ENCODE measurements at regions not wholly inside any gene's neighbourhood (a gene's known extent, or its start where the extent isn't known, plus 50 kb on each side); places are given as distances from the start of the nearest gene placed in this dataset.
"Not testable (repeated sequence)": the region's sequence is repeated elsewhere in the genome, so short reads cannot be mapped to it uniquely, and the experiment has no call there.

GRCh38 chr20:58033026-58033536 lies 195.4 kb downstream of the ANKRD60 start:
- no peak for FAIRE-seq

DNA sequence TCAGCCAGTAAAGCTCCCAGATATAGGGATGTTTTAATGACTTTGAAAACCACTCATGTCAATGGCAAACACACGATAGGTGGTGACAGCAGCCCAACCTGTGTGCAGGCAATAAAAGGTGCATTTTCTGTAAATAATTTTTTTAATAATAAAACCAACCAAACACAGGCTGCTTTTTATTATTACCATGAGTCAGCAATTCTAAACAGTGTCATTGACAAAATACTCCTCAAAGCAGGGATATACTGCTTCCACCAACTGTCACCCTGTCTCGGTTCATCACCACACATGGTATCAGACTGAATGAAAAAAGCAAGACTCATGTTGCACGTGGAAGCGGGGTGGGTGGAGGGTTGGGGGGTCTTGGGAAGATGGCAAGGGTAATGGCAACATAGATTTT lies 195.9 kb downstream of the ANKRD60 start:
- FAIRE-seq, result no peak

DNA sequence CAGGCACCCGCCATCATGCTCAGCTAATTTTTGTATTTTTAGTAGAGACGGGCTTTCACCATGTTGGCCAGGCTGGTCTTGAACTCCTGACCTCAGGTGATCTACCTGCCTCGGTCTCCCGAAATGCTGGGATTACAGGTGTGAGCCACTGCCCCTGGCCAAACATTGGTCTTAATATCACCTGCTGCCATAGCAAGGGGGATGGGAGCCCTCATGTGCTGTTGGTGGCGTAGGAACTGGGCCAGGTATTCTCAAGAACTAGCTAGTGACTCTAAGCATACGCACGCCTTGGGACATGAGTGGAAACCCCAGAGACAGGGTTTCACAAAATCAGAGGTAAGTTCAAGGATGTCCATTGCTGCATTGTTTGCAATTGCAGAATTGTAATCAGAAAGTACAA lies 197.1 kb downstream of the ANKRD60 start:
- FAIRE-seq, result not testable (repeated sequence)

- no peak for FAIRE-seq
Measured at GRCh38 chr20:58028123-58028522, 200.3 kb downstream of the ANKRD60 start.

GRCh38 chr20:58026361-58026760 lies 202.1 kb downstream of the ANKRD60 start:
- no peak for FAIRE-seq

DNA sequence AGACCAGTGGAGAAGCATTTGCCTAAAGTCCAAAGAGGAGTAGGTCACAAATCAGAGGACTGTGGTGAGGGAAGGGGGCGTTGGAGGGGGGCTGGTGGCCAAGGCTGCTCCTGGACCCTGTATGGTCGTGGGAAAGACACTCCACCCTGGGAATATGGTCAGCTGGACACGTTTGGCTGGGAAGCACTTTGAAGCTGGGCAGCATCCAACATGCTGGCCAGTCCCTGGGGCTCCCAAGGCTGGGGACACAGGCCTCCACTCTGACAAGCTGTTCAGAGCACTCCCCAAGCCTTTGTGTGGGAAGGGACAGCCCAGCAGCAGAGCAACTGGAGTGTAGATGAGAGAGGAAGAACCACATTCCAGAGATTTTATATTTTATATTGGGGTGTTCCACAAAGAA lies 203.2 kb downstream of the ANKRD60 start:
- no peak for FAIRE-seq

DNA sequence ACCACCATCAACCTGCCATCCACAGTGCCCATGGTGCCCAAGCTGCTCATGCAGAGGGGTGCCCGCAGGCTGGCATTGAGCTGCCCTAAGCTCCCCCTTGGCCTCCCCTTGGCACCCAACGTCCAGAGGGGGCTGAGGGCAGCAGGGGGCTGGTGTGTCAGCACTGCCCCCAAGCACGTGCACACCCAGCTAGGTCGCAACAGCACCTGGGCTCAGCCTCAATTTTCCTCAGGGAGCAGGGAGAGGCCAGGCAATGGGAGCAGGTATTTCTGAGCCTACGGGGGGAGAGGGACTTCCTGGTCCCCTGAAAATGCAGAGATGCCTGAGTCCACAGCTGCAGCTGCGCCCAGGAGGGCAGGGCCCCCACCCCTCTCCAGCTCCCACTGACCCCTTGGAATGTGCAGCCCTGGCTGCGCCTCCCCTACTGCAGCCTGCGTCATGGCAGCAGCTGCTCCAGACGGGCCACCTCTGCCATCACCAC lies 204.2 kb downstream of the ANKRD60 start:
- no peak for FAIRE-seq

- no peak for FAIRE-seq
Measured at GRCh38 chr20:58023781-58024180, 204.7 kb downstream of the ANKRD60 start.

DNA sequence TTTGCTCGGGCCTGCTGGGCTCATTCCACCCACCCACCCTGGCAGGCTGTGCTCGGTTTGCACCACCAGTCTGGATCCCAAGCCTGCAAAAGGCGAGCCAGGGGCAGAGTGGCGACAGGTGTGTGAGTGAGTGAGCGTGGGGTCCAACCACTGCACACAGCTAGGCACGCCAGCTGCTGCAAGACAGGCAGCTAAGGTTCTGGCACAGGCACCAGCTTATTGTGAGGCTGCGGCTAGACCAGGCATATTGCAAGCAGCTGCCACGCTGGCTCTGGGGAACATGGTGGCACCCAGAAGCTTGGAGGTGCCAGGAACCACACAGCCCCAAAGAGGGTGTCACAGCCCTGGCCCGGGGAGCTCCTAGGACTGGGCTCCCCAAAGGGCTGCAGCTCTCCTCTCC lies 205.1 kb downstream of the ANKRD60 start:
- no peak for FAIRE-seq

DNA sequence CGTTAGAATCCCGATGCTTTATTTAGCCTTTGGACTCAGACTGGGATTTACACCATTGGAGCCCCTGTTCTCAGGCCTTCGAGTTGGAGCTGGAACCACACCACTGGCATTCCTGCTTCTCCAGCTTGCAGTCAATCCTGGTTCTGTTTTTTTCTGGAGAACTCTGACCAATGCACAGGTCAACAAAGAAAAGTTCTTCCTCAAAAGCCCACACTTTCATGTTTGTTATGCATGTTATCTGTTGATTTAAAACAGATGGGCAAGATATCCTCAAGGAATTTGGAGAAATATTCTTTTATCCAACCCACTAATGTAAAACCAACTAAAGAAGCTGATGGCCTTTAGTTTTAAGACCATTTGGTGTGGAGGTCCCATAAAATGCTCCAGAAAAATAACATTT lies 205.7 kb downstream of the ANKRD60 start:
- no peak for FAIRE-seq

DNA sequence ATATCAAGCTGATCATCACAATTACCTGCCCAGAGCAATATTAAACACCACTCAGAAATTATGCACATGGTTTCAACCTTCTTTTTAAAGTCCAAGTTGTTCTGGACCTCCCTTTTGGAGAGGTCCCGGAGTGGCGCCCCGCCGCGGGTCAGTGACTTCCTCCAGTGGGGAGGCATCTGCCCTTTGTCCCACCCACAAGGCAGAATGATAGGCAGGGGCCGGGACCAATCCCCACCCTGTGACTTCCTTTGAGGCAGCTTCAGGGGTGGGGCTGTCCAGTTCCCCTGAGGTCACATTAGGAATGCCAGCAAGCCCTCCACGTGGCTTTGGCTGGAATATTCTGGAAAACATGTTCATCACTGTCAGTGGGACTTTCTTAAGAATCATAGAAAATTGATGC lies 207.0 kb downstream of the ANKRD60 start:
- FAIRE-seq, result no peak

DNA sequence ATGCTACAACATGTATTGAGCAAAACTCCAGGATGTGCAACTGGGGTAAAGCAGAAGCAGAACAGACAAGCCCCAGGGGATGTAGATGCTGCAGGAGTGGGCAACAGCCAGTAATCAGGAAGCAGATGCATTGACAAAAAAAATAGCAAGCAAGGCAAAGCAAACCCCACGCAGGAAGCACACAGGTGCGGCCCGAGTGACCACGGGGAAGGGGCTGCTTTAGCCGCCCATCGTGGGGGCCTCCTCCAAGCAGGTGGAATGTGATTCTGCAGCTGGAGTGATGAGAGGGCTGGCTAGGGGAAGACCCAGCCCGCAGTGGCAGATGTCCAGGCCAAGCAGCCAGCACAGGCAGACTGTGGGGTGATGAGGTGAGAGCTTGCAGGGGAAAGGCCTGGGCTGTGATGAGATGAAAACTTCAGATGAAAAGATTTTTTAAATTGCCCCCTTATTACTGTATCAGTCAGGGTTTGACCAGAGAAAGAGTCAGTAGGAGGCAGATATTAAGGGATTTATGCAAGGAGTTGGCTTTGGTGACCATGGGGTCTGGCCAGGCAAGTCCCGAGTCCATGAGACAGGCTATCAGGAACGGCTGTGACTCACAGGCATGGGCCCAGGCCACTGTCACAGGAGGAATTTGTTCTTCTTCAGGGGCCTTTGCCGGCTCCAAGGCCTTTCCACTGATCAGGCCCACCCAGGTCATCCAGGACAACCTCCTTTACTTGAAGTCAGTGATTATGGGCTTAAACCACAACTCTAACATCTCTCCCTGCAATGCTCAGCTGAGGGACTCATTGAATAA lies 207.6 kb downstream of the ANKRD60 start:
- FAIRE-seq, result no peak

DNA sequence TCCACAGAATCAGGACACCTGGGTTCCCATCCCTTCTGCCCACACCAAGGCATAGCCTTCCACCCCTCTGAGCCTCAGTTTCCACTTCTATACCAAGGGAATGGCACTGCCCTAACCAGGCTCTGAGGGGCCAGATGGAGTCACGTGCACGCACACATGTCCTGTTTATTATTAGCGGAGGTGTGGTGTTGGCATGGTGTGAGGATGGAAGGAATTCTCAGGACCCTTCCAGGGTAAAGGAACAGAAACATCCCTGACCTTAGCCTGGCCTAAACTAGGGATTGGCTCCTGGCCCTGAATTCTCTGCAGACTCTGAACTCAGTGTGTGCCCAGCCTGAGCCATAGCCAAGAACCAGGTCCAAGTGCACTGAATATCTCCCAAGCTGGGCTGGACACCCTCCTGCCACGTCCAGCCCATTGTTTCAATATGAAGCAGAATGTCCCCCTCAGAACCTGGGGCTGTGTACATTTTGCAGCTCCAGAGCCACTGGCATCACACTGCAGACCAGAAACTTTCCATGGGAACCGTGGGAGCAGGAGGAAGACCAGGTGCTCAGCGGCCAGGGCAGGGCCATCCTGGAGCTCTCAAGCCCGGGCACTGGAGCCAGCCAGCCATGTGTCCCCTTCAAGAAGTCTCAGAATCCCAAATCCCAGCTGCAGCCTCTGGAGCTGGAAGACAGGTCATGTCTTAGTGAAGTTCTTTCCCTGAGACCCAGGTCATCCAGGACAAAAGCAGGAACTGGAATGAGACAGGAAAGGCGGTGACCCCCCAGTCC lies 208.4 kb downstream of the ANKRD60 start:
- no peak for FAIRE-seq

- FAIRE-seq, result no peak
Measured at GRCh38 chr20:58019027-58019849, 209.2 kb downstream of the ANKRD60 start.

DNA sequence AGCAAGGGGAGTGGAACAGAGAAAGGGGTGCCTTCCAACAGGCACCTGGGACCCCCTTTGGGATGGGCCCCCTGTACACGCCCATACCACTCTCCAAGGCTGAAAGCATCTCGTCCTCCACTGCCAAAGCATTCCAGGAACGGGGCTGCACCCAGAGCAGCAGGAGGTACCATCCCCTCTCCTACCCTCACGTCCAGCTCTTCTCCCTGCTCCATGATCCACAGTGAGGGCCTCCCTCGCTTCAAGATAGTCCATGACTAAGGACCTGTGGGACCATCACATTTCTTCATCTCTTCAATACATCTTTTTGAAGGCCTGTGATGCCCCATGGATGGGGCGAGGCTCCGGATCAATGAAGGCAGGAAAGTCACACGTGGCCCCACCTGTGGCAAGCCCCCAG lies 209.9 kb downstream of the ANKRD60 start:
- FAIRE-seq, result no peak

GRCh38 chr20:58017970-58018530 lies 210.4 kb downstream of the ANKRD60 start:
- FAIRE-seq, result no peak

GRCh38 chr20:58017231-58017969 lies 211.1 kb downstream of the ANKRD60 start:
- no peak for FAIRE-seq

GRCh38 chr20:58016779-58017178 lies 211.7 kb downstream of the ANKRD60 start:
- FAIRE-seq, result no peak

- no peak for FAIRE-seq
Measured at GRCh38 chr20:58014628-58015315, 213.7 kb downstream of the ANKRD60 start.

GRCh38 chr20:58012731-58013510 lies 215.5 kb downstream of the ANKRD60 start:
- no peak for FAIRE-seq

All from A204.1 (cell line).